H1 (cell line): ENCODE measurements at regions not wholly inside any gene's neighbourhood (a gene's known extent, or its start where the extent isn't known, plus 50 kb on each side); places are given as distances from the start of the nearest gene placed in this dataset.

ENCODE experiments used
- CTCF ChIA-PET: fragments of 300-600 bp; sonication (Branson Sonifier 250); formaldehyde crosslinking; loops from one replicate; lab custom pipeline; 2021; ENCODE audit not compliant: partially characterized antibody; lab: Charles Lee
- POLR2A ChIA-PET: fragments of 300-600 bp; sonication (Branson Sonifier 250); formaldehyde crosslinking; loops from one replicate; lab custom pipeline; 2021; ENCODE audit warnings: inconsistent platforms; ENCODE audit not compliant: partially characterized antibody; lab: Charles Lee
- DNase-seq, 2 experiments: peaks; one replicate each; pipeline versions ENCODE4 v3.0.0 to v3.0.0-alpha.2; 2010 to 2022; ENCODE audit warnings: low spot score in 2 of 2, low read depth in 1 of 2, mixed read lengths in 1 of 2
- FAIRE-seq: peaks from 2 replicates; lab custom pipeline; 2011; peaks lifted over from hg19 to GRCh38; lab: Jason Lieb, UNC
- H2AFZ ChIP-seq: 2 replicates; pipeline ENCODE4 v1.8.1; 2012; ENCODE audit warnings: low read length, inconsistent platforms
- H2AK5ac ChIP-seq: 2 replicates; pipeline ENCODE4 v1.6.1; 2013; ENCODE audit warnings: low read depth, low read length
- H2BK120ac ChIP-seq: replicated peaks from 2 replicates; pipeline ENCODE3; 2013; ENCODE audit warnings: low read depth, low read length, inconsistent platforms
- H2BK12ac ChIP-seq: 2 replicates; pipeline ENCODE4 v1.6.1; 2013; ENCODE audit warnings: low read depth, low read length
- H2BK15ac ChIP-seq: 2 replicates; pipeline ENCODE4 v1.6.1; 2013; ENCODE audit warnings: low read length
- H2BK20ac ChIP-seq: 2 replicates; pipeline ENCODE4 v1.6.1; 2013; ENCODE audit warnings: low read length
- H2BK5ac ChIP-seq: 2 replicates; pipeline ENCODE4 v1.6.1; 2013; ENCODE audit warnings: low read depth, low read length
- H3K14ac ChIP-seq: 2 replicates; pipeline ENCODE4 v1.6.1; 2013; ENCODE audit warnings: inconsistent platforms; ENCODE audit not compliant: insufficient read length
- H3K18ac ChIP-seq: 2 replicates; pipeline ENCODE4 v1.6.1; 2013; ENCODE audit warnings: low read length; ENCODE audit errors: extremely low read depth
- H3K23ac ChIP-seq: 2 replicates; pipeline ENCODE4 v1.6.1; 2013; ENCODE audit warnings: inconsistent platforms; ENCODE audit not compliant: insufficient read length
- H3K23me2 ChIP-seq: 2 replicates; pipeline ENCODE4 v1.6.1; 2013; ENCODE audit warnings: low read depth, low read length
- H3K27ac ChIP-seq: 2 replicates; pipeline ENCODE4 v1.6.1; 2011; ENCODE audit warnings: low read depth, low read length, inconsistent platforms
- H3K27me3 ChIP-seq, 4 experiments: replicated peaks in 1 of 4; 1 replicate in 1 of 4; 2 replicates in 3 of 4; pipeline versions ENCODE4 v1.6.1 to v1.8.1; 2011 to 2013; ENCODE audit warnings: low read length in 3 of 4, mild to moderate bottlenecking in 3 of 4, inconsistent platforms in 2 of 4, mixed read lengths in 2 of 4, moderate library complexity in 1 of 4; ENCODE audit not compliant: control insufficient read depth in 3 of 4, insufficient read depth in 3 of 4; ENCODE audit errors: extremely low read depth in 1 of 4
- H3K36me3 ChIP-seq, 4 experiments: 2 replicates each; pipeline versions ENCODE4 v1.6.1 to v1.8.1; 2011 to 2013; ENCODE audit warnings: mild to moderate bottlenecking in 4 of 4, low read length in 3 of 4, moderate library complexity in 2 of 4, control low read depth in 1 of 4, inconsistent platforms in 1 of 4; ENCODE audit not compliant: insufficient read depth in 4 of 4, control insufficient read depth in 2 of 4
- H3K4ac ChIP-seq: replicated peaks from 2 replicates; pipeline ENCODE3; 2013; ENCODE audit warnings: low read length, low read depth, mixed read lengths, inconsistent platforms; ENCODE audit not compliant: insufficient read length
- H3K4me1 ChIP-seq, 4 experiments: replicated peaks in 1 of 4; 1 replicate in 1 of 4; 2 replicates in 3 of 4; pipeline versions ENCODE4 v1.6.1 to v1.8.1; 2011 to 2013; ENCODE audit warnings: low read length in 3 of 4, inconsistent platforms in 2 of 4, mixed read lengths in 1 of 4; ENCODE audit not compliant: insufficient read depth in 4 of 4, control insufficient read depth in 3 of 4
- H3K4me2 ChIP-seq, 2 experiments: 2 replicates each; pipeline versions ENCODE4 v1.6.1 to v1.8.1; 2011 to 2013; ENCODE audit warnings: low read depth in 2 of 2, low read length in 2 of 2, control low read depth in 1 of 2, inconsistent platforms in 1 of 2, mild to moderate bottlenecking in 1 of 2; ENCODE audit not compliant: insufficient read depth in 1 of 2
- H3K4me3 ChIP-seq, 4 experiments: fragments of 200-600, 300-600 bp in 1 of 4; sonication (generic), shearing (Covaris generic), sonication (Bioruptor Twin) in 1 of 4; 2 replicates each; pipeline versions ENCODE4 v1.5.1 to v1.8.1; 2011 to 2016; ENCODE audit warnings: low read length in 4 of 4, low read depth in 3 of 4, control low read depth in 2 of 4, inconsistent platforms in 2 of 4, mild to moderate bottlenecking in 2 of 4, mixed read lengths in 1 of 4, moderate library complexity in 1 of 4; ENCODE audit not compliant: insufficient read depth in 2 of 4; ENCODE audit errors: extremely low read depth in 1 of 4
- H3K56ac ChIP-seq: replicated peaks from 2 replicates; pipeline ENCODE3; 2013; ENCODE audit warnings: low read depth, mild to moderate bottlenecking, mixed read lengths, low read length, inconsistent platforms; ENCODE audit not compliant: insufficient read length
- H3K79me1 ChIP-seq: 2 replicates; pipeline ENCODE4 v1.6.1; 2013; ENCODE audit warnings: low read depth, low read length, control low read depth
- H3K79me2 ChIP-seq, 2 experiments: 2 replicates each; pipeline versions ENCODE4 v1.6.1 to v1.8.1; 2012 to 2013; ENCODE audit warnings: low read length in 2 of 2, mild to moderate bottlenecking in 2 of 2, inconsistent platforms in 1 of 2; ENCODE audit not compliant: insufficient read depth in 2 of 2, control insufficient read depth in 1 of 2
- H3K9ac ChIP-seq, 4 experiments: replicated peaks in 1 of 4; 1 replicate in 1 of 4; 2 replicates in 3 of 4; pipeline versions ENCODE4 v1.6.1 to v1.8.1; 2011 to 2013; ENCODE audit warnings: low read depth in 3 of 4, low read length in 3 of 4, control low read depth in 2 of 4, mild to moderate bottlenecking in 2 of 4, moderate library complexity in 2 of 4, inconsistent platforms in 1 of 4; ENCODE audit errors: extremely low read depth in 1 of 4
- H3K9me3 ChIP-seq, 2 experiments: 2 replicates each; pipeline versions ENCODE4 v1.6.1 to v1.8.1; 2012 to 2013; ENCODE audit warnings: mild to moderate bottlenecking in 2 of 2, moderate library complexity in 2 of 2, control low read depth in 1 of 2, inconsistent platforms in 1 of 2, low read depth in 1 of 2, low read length in 1 of 2, mixed read lengths in 1 of 2; ENCODE audit not compliant: insufficient read depth in 2 of 2
- H4K20me1 ChIP-seq, 2 experiments: replicated peaks in 1 of 2; 2 replicates each; pipeline versions ENCODE3 to v1.8.1; 2011 to 2013; ENCODE audit warnings: inconsistent platforms in 2 of 2, low read length in 2 of 2, mild to moderate bottlenecking in 1 of 2; ENCODE audit not compliant: insufficient read depth in 2 of 2, control insufficient read depth in 1 of 2
- H4K5ac ChIP-seq: 2 replicates; pipeline ENCODE4 v1.6.1; 2013; ENCODE audit warnings: low read length, low read depth, mixed read lengths, inconsistent platforms; ENCODE audit not compliant: insufficient read length
- H4K8ac ChIP-seq: 2 replicates; pipeline ENCODE4 v1.8.0; 2013; ENCODE audit warnings: mild to moderate bottlenecking, moderate library complexity, low read length, inconsistent platforms; ENCODE audit not compliant: insufficient read depth; ENCODE audit errors: extremely low read depth
- H4K91ac ChIP-seq: replicated peaks from 2 replicates; pipeline ENCODE3; 2013; ENCODE audit warnings: low read length, mixed read lengths, inconsistent platforms; ENCODE audit not compliant: insufficient read length
- ASH2L ChIP-seq: fragments of 200-600, 300-600 bp; sonication (generic); IDR thresholded peaks from one replicate; pipeline ENCODE4 v1.7.1; 2017; ENCODE audit warnings: low read length
- BRCA1 ChIP-seq: IDR thresholded peaks from 2 replicates; pipeline ENCODE4 v1.6.1; 2012; ENCODE audit warnings: low read depth, low read length, improper control_type of control experiment
- CHD1 ChIP-seq: IDR thresholded peaks from 2 replicates; pipeline ENCODE4 v1.6.1; 2012; ENCODE audit warnings: low read depth, low read length, improper control_type of control experiment
- GABPA ChIP-seq: IDR thresholded peaks from 2 replicates; pipeline ENCODE4 v1.6.1; 2011; ENCODE audit warnings: mild to moderate bottlenecking, low read length, moderate library complexity, borderline replicate concordance; ENCODE audit not compliant: insufficient read depth
- MAX ChIP-seq: IDR thresholded peaks from 2 replicates; pipeline ENCODE4 v1.6.1; 2012; ENCODE audit warnings: inconsistent platforms
- USF2 ChIP-seq: IDR thresholded peaks from 2 replicates; pipeline ENCODE4 v1.6.1; 2011; ENCODE audit warnings: low read length, improper control_type of control experiment

DNA sequence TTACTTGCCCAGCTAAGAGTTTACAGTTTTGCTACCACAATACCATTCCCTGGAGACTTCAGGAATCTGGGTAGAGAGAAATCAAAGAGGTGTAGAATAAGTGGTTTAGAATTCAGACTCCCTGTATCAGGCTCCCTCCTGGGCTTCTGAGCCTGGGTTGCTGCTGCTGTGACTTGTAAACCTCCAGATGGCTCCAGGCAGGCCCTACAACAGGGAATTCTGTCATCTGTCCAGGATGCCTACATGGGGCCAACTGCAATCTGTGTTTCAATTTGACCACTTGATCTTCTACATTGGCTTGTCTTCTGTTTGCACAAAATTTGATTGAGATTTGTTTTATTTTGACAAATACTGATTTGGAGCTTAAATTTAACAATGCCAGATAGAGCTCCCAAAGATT, 183.9 kb downstream of the RAD51AP2 start:
- DNase-seq = no peak
- FAIRE-seq = no peak
- no peak overlapping the region for H2BK5ac ChIP-seq
- no peaks in the 10 kb centered on the region; a peak in 1 of 4 replicates for H3K9me3 ChIP-seq
- H3K27ac ChIP-seq = no peak overlapping the region
- no peak overlapping the region for H3K23ac ChIP-seq
- no peaks in the 10 kb centered on the region; a peak in 1 of 7 replicates for H3K4me1 ChIP-seq
- no peak overlapping the region for H3K9ac ChIP-seq
- H2BK20ac ChIP-seq = no peak overlapping the region
- no peaks in the 10 kb centered on the region for H3K27me3 ChIP-seq
- H3K36me3 ChIP-seq = no peaks in the 10 kb centered on the region
- H3K79me1 ChIP-seq = no peaks in the 10 kb centered on the region
- no peak overlapping the region for H2BK15ac ChIP-seq
- H3K4me2 ChIP-seq = no peak overlapping the region
- no peaks in the 10 kb centered on the region for H3K79me2 ChIP-seq
- no peak overlapping the region for H2BK12ac ChIP-seq
- no peak overlapping the region for H3K14ac ChIP-seq
- no peak overlapping the region for H3K56ac ChIP-seq
- no peak overlapping the region for H3K18ac ChIP-seq
- TF ChIP-seq MAX (no peak), CHD1 (no peak), BRCA1 (no peak), USF2 (no peak), GABPA (no peak), ASH2L (no peak)
- POLR2A ChIA-PET = no interaction called here
- CTCF ChIA-PET = interaction anchor here (1.2 to 2.2 kb wide), 2 partner anchors 24 to 163 kb away, joined by 3 to 6 read pairs; no protein-coding TSS in a partner anchor
- no peak overlapping the region for H2BK120ac ChIP-seq
- H2AFZ ChIP-seq = no peak overlapping the region
- H4K91ac ChIP-seq = no peak overlapping the region
- no peak overlapping the region for H4K5ac ChIP-seq
- no peak overlapping the region for H2AK5ac ChIP-seq
- no peaks in the 10 kb centered on the region for H3K23me2 ChIP-seq
- no peak overlapping the region for H4K8ac ChIP-seq
- H3K4ac ChIP-seq = no peak overlapping the region
- H3K4me3 ChIP-seq = no peak overlapping the region
- H4K20me1 ChIP-seq = no peaks in the 10 kb centered on the region
